GM19452 (cell line): ENCODE measurements at regions not wholly inside any gene's neighbourhood (a gene's known extent, or its start where the extent isn't known, plus 50 kb on each side); places are given as distances from the start of the nearest gene placed in this dataset.

Experiments used
- ATAC-seq: cut with Tn5 transposase; IDR thresholded peaks from one replicate; pipeline ENCODE4 v1.9.1; 2021; ENCODE audit not compliant: unreplicated experiment

DNA sequence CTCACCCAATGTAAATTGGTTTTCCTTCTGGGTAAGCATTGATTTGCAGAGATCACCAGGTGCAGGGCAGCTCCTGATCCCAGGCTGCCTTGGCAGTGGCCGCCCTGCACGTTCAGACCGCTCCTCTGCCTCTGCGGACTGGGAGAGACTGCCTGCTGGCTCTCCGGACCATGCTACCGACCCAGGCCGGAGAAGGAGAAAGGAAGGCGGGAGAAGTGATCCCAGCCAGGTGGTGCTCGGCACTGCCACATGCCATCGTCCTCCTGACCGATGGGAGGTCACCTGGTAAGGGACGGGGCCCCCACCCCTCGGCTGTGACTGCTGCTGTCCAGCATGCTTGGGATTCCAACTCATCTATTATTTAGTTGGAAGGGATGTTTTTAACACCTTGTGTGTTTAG is 108.1 kb upstream of the POU3F3 start:
- ATAC-seq = no peak

DNA sequence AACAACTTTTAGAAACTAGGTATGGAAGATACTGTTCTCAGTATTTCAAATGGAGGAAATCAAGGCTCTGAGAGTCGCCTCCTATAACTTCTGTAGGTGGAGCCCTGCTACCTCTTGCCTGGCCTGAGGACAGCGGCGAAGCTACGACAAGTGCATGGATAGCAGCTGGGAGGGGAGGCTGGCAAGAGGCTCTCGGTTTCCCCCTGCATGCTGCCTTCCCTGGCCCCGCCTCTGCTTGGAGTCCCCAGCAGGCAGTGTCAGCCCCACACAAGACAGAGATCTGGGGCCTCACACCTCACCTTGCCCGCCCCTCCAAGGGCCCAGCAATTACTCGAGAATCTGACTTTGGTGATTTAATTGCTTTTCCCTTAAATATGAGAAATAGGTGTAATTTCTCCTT is 107.6 kb upstream of the POU3F3 start:
- ATAC-seq = no peak

- ATAC-seq = no peak
These were observed 107.1 kb upstream of the POU3F3 start for GRCh38 chr2:104746858-104747257.

- no peak for ATAC-seq
These were observed 104.0 kb upstream of the POU3F3 start for GRCh38 chr2:104749856-104750460.

DNA sequence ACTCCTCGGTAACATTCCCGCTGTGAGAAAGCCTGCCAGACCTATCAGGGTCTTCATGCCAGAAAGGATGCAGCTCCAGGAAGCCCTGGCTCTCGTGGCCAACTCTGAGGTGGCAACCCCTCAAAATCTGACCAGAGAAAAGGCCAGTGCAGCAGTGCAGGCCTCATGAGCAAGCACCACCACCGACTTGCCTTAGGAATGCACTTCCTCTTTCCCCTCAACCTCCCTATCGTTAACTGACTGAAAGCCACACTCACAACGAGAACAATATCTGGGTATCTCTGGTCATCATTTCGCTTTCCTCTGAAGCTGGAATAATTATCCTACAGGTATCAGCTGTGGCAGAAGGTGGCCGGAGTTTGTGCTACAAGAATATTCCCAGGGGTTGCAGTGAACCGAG is 101.4 kb upstream of the POU3F3 start:
- ATAC-seq = no peak

GRCh38 chr2:104755026-104755878 is 98.7 kb upstream of the POU3F3 start:
- no peak for ATAC-seq

DNA sequence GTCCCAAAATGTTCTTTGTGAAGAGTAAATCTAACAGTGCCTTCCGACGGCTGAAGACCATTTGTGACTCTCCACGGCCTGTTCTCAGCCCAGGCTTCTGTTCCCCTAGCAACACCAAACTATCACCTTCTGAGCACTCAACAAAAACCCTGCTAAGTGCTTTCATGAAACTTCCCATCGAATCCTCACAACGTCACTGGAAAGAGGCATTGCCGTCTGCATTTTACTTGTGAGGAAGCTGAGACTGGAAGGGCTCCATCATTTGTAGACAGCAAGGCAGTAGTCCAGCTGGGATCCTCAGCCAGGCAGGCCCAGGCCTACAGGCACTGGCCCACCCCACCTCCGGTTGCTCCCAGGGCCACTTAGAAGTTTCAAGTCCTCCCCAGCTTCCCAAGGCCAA is 97.8 kb upstream of the POU3F3 start:
- ATAC-seq = no peak

- ATAC-seq = no peak
These were observed 96.9 kb upstream of the POU3F3 start for GRCh38 chr2:104757056-104757455.

DNA sequence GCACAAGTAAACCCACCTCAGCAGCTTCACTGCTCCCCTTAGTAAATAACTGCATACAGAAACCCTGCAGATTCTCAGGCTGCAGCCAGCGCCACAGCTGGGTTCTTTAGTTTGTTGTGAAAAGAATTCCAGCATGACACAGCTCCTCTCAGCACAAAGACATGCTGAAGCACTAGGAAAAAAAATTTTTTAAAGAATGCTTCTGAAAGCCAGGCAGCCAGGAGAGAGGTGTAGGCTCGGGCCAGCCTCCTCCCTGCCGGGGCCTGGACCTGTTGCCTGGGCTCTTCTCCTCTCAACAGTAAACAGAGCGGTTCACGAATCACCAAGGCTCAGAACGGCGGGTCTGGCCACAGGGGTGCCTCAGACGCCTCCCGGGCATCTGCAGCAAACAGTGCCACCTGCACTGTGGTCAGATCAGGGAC is 95.7 kb upstream of the POU3F3 start:
- ATAC-seq = no peak

GRCh38 chr2:104762031-104762430 is 91.9 kb upstream of the POU3F3 start:
- ATAC-seq = no peak

- ATAC-seq = no peak
These were observed 87.2 kb upstream of the POU3F3 start for GRCh38 chr2:104766683-104767082.

DNA sequence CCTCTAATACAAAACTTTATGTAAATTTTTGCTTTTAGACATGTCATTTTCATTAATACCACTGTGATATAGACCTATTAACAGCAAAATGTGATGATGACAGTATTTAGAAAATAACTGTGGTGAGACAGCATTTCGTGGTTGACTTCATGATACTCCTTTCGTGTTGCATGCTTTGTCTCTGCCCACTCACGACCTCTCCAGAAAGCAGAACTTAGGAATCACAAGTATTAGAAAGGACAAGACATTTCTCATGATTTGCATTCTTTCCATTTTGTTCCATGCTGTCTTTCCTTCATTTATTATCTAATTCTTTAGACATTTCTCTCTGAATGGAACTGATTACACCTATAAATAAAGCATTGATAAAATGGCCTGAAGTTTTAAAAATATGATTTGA is 85.2 kb upstream of the POU3F3 start:
- no peak for ATAC-seq

- no peak for ATAC-seq
These were observed 84.8 kb upstream of the POU3F3 start for GRCh38 chr2:104769096-104769495.

GRCh38 chr2:104772996-104773395 is 80.9 kb upstream of the POU3F3 start:
- ATAC-seq = no peak

DNA sequence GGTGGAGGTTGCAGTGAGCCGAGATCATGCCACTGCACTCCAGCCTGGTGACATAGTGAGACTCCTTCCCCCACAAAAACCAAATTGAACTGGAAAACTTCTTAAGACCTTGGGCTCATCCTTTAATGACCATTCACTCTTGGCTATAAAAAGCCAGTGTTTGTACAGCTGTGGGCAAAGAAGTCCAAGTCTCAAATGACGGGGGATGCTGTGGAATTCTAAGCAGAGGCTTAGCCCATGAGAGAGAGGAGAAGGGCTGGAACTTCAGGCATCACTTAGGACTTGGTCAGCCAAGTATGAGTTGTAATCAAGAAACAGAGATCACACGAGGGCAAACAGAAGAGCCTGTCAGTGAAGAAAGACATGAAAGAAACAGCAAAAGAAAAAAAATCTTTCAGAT is 79.3 kb upstream of the POU3F3 start:
- no peak for ATAC-seq

GRCh38 chr2:104777721-104778120 is 76.2 kb upstream of the POU3F3 start:
- ATAC-seq = no peak

DNA sequence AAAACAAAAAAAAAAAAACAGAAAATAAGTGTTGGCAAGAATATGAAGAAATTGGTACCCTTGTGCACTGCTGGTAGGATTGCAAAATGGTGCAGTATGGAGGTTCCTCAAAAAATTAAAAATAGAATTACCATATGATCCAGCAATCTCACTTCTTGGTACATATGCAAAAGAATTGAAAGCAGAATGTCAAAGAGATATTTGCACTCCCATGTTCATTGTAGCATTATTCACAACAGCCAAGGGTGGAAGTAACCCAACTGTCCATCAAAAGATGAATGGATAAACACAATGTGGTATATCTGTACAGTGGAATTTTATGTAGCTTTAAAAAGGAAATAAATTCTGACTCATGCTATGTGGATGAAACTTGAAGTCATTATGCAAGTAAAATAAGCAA is 72.8 kb upstream of the POU3F3 start:
- no peak for ATAC-seq

- ATAC-seq = no peak
These were observed 69.7 kb upstream of the POU3F3 start for GRCh38 chr2:104784264-104784663.

- ATAC-seq = no peak
These were observed 67.7 kb upstream of the POU3F3 start for GRCh38 chr2:104786204-104786603.

GRCh38 chr2:104786821-104787220 is 67.1 kb upstream of the POU3F3 start:
- ATAC-seq = no peak

DNA sequence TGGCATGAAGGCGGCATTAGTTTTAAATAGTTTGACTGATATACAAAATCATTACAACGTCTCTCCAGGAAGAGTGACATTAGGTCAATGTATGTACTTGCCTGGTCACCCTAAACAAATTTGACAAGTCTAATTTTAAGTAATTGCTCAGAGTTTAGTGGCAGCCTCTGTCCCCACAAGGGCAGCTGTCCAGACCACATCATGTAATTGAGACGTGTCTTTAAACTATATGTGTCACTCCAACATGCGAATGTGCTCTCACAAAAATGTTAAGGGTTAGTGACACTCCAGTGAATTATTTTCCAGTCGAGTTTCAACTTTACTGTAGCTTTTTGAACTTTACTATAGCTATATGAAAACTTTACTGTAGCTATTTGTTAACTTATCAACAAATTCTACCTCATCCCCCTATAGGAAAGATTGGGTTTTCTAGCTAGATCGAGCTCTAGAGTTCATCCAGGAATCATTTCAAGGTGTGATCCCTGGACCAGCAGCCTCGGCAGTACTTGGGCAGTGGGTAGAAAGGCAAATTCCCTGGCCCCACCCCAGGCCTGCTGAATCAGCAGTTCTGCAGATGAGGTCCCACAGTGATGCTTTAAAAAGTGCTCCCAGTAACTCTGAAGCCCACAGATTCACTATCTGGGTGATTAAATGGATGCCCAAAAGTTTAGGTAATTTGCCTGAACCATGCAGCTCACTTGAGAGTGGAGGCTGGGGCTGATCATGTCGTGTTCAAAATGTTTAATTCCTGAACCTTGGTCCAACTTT is 66.4 kb upstream of the POU3F3 start:
- ATAC-seq = no peak
